Right ventricle myocardium superior (tissue), 1 donor: ENCODE measurements at regions not wholly inside any gene's neighbourhood (a gene's known extent, or its start where the extent isn't known, plus 50 kb on each side); places are given as distances from the start of the nearest gene placed in this dataset.

Source experiments
- ATAC-seq: fragments of 200-7000 bp; cut with Tn5 transposase; one replicate; pipeline ENCODE4 v1.9.1; 2020; ENCODE audit warnings: mild to moderate bottlenecking; ENCODE audit not compliant: poor library complexity
- DNase-seq: peaks from one replicate; pipeline ENCODE4 v3.0.0-alpha.2; 2020
- intact Hi-C: fragments of 100-400 bp; cut with DNase I; formaldehyde crosslinking; loops from one replicate; pipeline ENCODE4 v1.11.2; 2022
- donor health status: DM: no; HTN: yes; CAD: no; lungs with severe emphysema.

GRCh38 chr4:141905751-141906150 lies 269.4 kb downstream of the IL15 start:
- DNase-seq (no peak), ATAC-seq (no peak)
- intact Hi-C loops, result no loop called here

GRCh38 chr4:141909541-141909940 lies 273.2 kb downstream of the IL15 start:
- DNase-seq (no peak), ATAC-seq (no peak)
- intact Hi-C loops, result no loop called here

GRCh38 chr4:141912831-141913230 lies 276.4 kb downstream of the IL15 start:
- intact Hi-C loops, result no loop called here
- ATAC-seq, result no peak
- DNase-seq, result no peak

GRCh38 chr4:141913928-141914327 lies 277.5 kb downstream of the IL15 start:
- ATAC-seq, result peak; percentile 74

GRCh38 chr4:141914746-141915145 lies 278.4 kb downstream of the IL15 start:
- no peak for ATAC-seq

More at GRCh38 chr4:141913928-141914327, 277.5 kb downstream of the IL15 start:
- intact Hi-C loops, result no loop called here
- DNase-seq, result no peak

GRCh38 chr4:141919649-141920048 lies 283.3 kb downstream of the IL15 start:
- ATAC-seq (no peak), DNase-seq (no peak)
- intact Hi-C loops, result no loop called here

More at GRCh38 chr4:141914746-141915145, 278.4 kb downstream of the IL15 start:
- no peak for DNase-seq
- intact Hi-C loops, result no loop called here

- DNase-seq, result no peak
- intact Hi-C loops, result no loop called here
- ATAC-seq, result no peak
Measured at GRCh38 chr4:141921293-141921692, 284.9 kb downstream of the IL15 start.

- intact Hi-C loops, result no loop called here
- ATAC-seq (no peak), DNase-seq (no peak)
Measured at GRCh38 chr4:141922236-141922635, 285.9 kb downstream of the IL15 start.

- DNase-seq, result no peak
- intact Hi-C loops, result no loop called here
- no peak for ATAC-seq
Measured at GRCh38 chr4:141926406-141926805, 290.0 kb downstream of the IL15 start.

GRCh38 chr4:141932490-141932889 lies 296.1 kb downstream of the IL15 start:
- ATAC-seq, result no peak
- intact Hi-C loops, result no loop called here
- no peak for DNase-seq

GRCh38 chr4:141933978-141934377 lies 297.6 kb downstream of the IL15 start:
- no peak for DNase-seq
- intact Hi-C loops, result no loop called here
- no peak for ATAC-seq

- intact Hi-C loops, result no loop called here
- ATAC-seq (no peak), DNase-seq (no peak)
Measured at GRCh38 chr4:141955696-141956095, 319.3 kb downstream of the IL15 start.

- ATAC-seq, result no peak
- DNase-seq, result no peak
- intact Hi-C loops, result no loop called here
Measured at GRCh38 chr4:141957416-141957815, 321.0 kb downstream of the IL15 start.

GRCh38 chr4:141962486-141962885 lies 326.1 kb downstream of the IL15 start:
- DNase-seq, result no peak
- intact Hi-C loops, result no loop called here

GRCh38 chr4:141971869-141972268 lies 335.5 kb downstream of the IL15 start:
- intact Hi-C loops, result no loop called here
- ATAC-seq, result no peak
- no peak for DNase-seq

More at GRCh38 chr4:141962486-141962885, 326.1 kb downstream of the IL15 start:
- ATAC-seq, result no peak

- ATAC-seq (no peak), DNase-seq (no peak)
- intact Hi-C loops, result no loop called here
Measured at GRCh38 chr4:141972950-141973349, 336.6 kb downstream of the IL15 start.
